Testis (tissue), 2 donors: ENCODE measurements at regions not wholly inside any gene's neighbourhood (a gene's known extent, or its start where the extent isn't known, plus 50 kb on each side); places are given as distances from the start of the nearest gene placed in this dataset.

Experiments
- POLR2A ChIP-seq: fragments of 450-650 bp; IDR thresholded peaks from one replicate; pipeline ENCODE4 v1.6.1; 2017; ENCODE audit warnings: antibody characterized with exemption, mild to moderate bottlenecking, moderate library complexity
- TF ChIP-seq, protein P1 (sequence below), 3 experiments: fragments of 450-650 bp in 2 of 3; fragments of 200-600 bp in 1 of 3; sonication (generic) in 1 of 3; IDR thresholded peaks; one replicate each; pipeline ENCODE4 v1.5.1; 2016 to 2019; ENCODE audit warnings: antibody characterized with exemption in 3 of 3, mild to moderate bottlenecking in 2 of 3, moderate library complexity in 1 of 3

GRCh38 chr10:84075226-84076046 lies 63.9 kb upstream of the GHITM start:
- TF ChIP-seq, protein P1, sequence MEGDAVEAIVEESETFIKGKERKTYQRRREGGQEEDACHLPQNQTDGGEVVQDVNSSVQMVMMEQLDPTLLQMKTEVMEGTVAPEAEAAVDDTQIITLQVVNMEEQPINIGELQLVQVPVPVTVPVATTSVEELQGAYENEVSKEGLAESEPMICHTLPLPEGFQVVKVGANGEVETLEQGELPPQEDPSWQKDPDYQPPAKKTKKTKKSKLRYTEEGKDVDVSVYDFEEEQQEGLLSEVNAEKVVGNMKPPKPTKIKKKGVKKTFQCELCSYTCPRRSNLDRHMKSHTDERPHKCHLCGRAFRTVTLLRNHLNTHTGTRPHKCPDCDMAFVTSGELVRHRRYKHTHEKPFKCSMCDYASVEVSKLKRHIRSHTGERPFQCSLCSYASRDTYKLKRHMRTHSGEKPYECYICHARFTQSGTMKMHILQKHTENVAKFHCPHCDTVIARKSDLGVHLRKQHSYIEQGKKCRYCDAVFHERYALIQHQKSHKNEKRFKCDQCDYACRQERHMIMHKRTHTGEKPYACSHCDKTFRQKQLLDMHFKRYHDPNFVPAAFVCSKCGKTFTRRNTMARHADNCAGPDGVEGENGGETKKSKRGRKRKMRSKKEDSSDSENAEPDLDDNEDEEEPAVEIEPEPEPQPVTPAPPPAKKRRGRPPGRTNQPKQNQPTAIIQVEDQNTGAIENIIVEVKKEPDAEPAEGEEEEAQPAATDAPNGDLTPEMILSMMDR (IDR thresholded peaks at IDR 0.05): no peak
- TF ChIP-seq POLR2A: no peak
